ENCODE measurements at regions not wholly inside any gene's neighbourhood (a gene's known extent, or its start where the extent isn't known, plus 50 kb on each side); places are given as distances from the start of the nearest gene placed in this dataset.
"Not testable (repeated sequence)": the region's sequence is repeated elsewhere in the genome, so short reads cannot be mapped to it uniquely, and the experiment has no call there.

GRCh38 chr5:120088412-120088811 is 375.7 kb upstream of the PRR16 start:
- DNase-seq (no peak), ATAC-seq (no peak)

GRCh38 chr5:120088836-120089235 is 375.3 kb upstream of the PRR16 start:
- ATAC-seq (no peak), DNase-seq (no peak)

GRCh38 chr5:120091376-120091948 is 372.6 kb upstream of the PRR16 start:
- ATAC-seq = no peak
- no peak for DNase-seq

- ATAC-seq = no peak
These were observed 371.5 kb upstream of the PRR16 start for GRCh38 chr5:120092649-120093048.

GRCh38 chr5:120093178-120093577 is 370.9 kb upstream of the PRR16 start:
- ATAC-seq (peak; percentile 19), DNase-seq (no peak)

More at GRCh38 chr5:120092649-120093048, 371.5 kb upstream of the PRR16 start:
- no peak for DNase-seq

GRCh38 chr5:120096413-120096812 is 367.7 kb upstream of the PRR16 start:
- DNase-seq (no peak), ATAC-seq (no peak)

- ATAC-seq = no peak
These were observed 365.7 kb upstream of the PRR16 start for GRCh38 chr5:120098426-120098825.

GRCh38 chr5:120098902-120099535 is 365.1 kb upstream of the PRR16 start:
- no peak for DNase-seq
- ATAC-seq = no peak

More at GRCh38 chr5:120098426-120098825, 365.7 kb upstream of the PRR16 start:
- DNase-seq = no peak

GRCh38 chr5:120101771-120102170 is 362.3 kb upstream of the PRR16 start:
- ATAC-seq (no peak), DNase-seq (no peak)

- DNase-seq = no peak
- ATAC-seq = no peak
These were observed 360.6 kb upstream of the PRR16 start for GRCh38 chr5:120103495-120103894.

GRCh38 chr5:120106912-120107525 is 357.1 kb upstream of the PRR16 start:
- ATAC-seq (no peak), DNase-seq (no peak)

GRCh38 chr5:120108586-120109248 is 355.4 kb upstream of the PRR16 start:
- no peak for DNase-seq
- ATAC-seq = no peak

GRCh38 chr5:120122703-120123102 is 341.4 kb upstream of the PRR16 start:
- DNase-seq (no peak), ATAC-seq (no peak)

- no peak for DNase-seq
These were observed 340.1 kb upstream of the PRR16 start for GRCh38 chr5:120124031-120124430.

GRCh38 chr5:120124961-120125360 is 339.1 kb upstream of the PRR16 start:
- no peak for ATAC-seq
- no peak for DNase-seq

More at GRCh38 chr5:120124031-120124430, 340.1 kb upstream of the PRR16 start:
- no peak for ATAC-seq

- not testable (repeated sequence) for ATAC-seq, DNase-seq
These were observed 331.8 kb upstream of the PRR16 start for GRCh38 chr5:120132347-120132746.

GRCh38 chr5:120134944-120135343 is 329.2 kb upstream of the PRR16 start:
- ATAC-seq (no peak), DNase-seq (no peak)

- ATAC-seq = no peak
- no peak for DNase-seq
These were observed 326.5 kb upstream of the PRR16 start for GRCh38 chr5:120137582-120137981.

- no peak for DNase-seq
- ATAC-seq = no peak
These were observed 325.1 kb upstream of the PRR16 start for GRCh38 chr5:120139039-120139438.

GRCh38 chr5:120140501-120140900 is 323.6 kb upstream of the PRR16 start:
- no peak for ATAC-seq
- no peak for DNase-seq

- ATAC-seq (no peak), DNase-seq (no peak)
These were observed 323.0 kb upstream of the PRR16 start for GRCh38 chr5:120141076-120141475.

- no peak for DNase-seq
- no peak for ATAC-seq
These were observed 317.3 kb upstream of the PRR16 start for GRCh38 chr5:120146787-120147186.

- DNase-seq, ATAC-seq: not testable (repeated sequence)
These were observed 316.2 kb upstream of the PRR16 start for GRCh38 chr5:120147911-120148310.
